Muscle of arm (tissue), 1 donor: ENCODE measurements at regions not wholly inside any gene's neighbourhood (a gene's known extent, or its start where the extent isn't known, plus 50 kb on each side); places are given as distances from the start of the nearest gene placed in this dataset.
"Not testable (repeated sequence)": the region's sequence is repeated elsewhere in the genome, so short reads cannot be mapped to it uniquely, and the experiment has no call there.

Source experiments
- DNase-seq: peaks from one replicate; pipeline ENCODE4 v3.0.0-alpha.2; 2013

GRCh38 chr9:40097992-40098391, 742.5 kb downstream of the SPATA31A1 start:
- DNase-seq: not testable (repeated sequence)

GRCh38 chr9:40106003-40106782, 750.7 kb downstream of the SPATA31A1 start:
- DNase-seq: peak; percentile 1

- not testable (repeated sequence) for DNase-seq
Observed at GRCh38 chr9:40106783-40107248, 751.3 kb downstream of the SPATA31A1 start.

- not testable (repeated sequence) for DNase-seq
Observed at GRCh38 chr9:40107251-40107650, 751.8 kb downstream of the SPATA31A1 start.

- DNase-seq: not testable (repeated sequence)
Observed at GRCh38 chr9:40108465-40108864, 753.0 kb downstream of the SPATA31A1 start.

GRCh38 chr9:40110751-40111150, 755.3 kb downstream of the SPATA31A1 start:
- not testable (repeated sequence) for DNase-seq

GRCh38 chr9:40111571-40111970, 756.1 kb downstream of the SPATA31A1 start:
- not testable (repeated sequence) for DNase-seq

- DNase-seq: not testable (repeated sequence)
Observed at GRCh38 chr9:40130598-40130997, 775.1 kb downstream of the SPATA31A1 start.

GRCh38 chr9:40169204-40169603, 813.7 kb downstream of the SPATA31A1 start:
- not testable (repeated sequence) for DNase-seq

- not testable (repeated sequence) for DNase-seq
Observed at GRCh38 chr9:40173316-40173715, 817.8 kb downstream of the SPATA31A1 start.

GRCh38 chr9:40174035-40174434, 818.6 kb downstream of the SPATA31A1 start:
- DNase-seq: not testable (repeated sequence)

- not testable (repeated sequence) for DNase-seq
Observed at GRCh38 chr9:40177403-40177802, 821.9 kb downstream of the SPATA31A1 start.

GRCh38 chr9:40191403-40191802, 835.9 kb downstream of the SPATA31A1 start:
- DNase-seq: not testable (repeated sequence)

GRCh38 chr9:40192162-40192561, 836.7 kb downstream of the SPATA31A1 start:
- DNase-seq: not testable (repeated sequence)

GRCh38 chr9:40196165-40196714, 840.8 kb downstream of the SPATA31A1 start:
- not testable (repeated sequence) for DNase-seq

GRCh38 chr9:40196803-40197202, 841.3 kb downstream of the SPATA31A1 start:
- DNase-seq: not testable (repeated sequence)

- not testable (repeated sequence) for DNase-seq
Observed at GRCh38 chr9:40221596-40222233, 866.2 kb downstream of the SPATA31A1 start.

- DNase-seq: not testable (repeated sequence)
Observed at GRCh38 chr9:40222617-40223200, 867.2 kb downstream of the SPATA31A1 start.

- not testable (repeated sequence) for DNase-seq
Observed at GRCh38 chr9:40223353-40223752, 867.9 kb downstream of the SPATA31A1 start.
